KMS-11 (cell line): ENCODE measurements at regions not wholly inside any gene's neighbourhood (a gene's known extent, or its start where the extent isn't known, plus 50 kb on each side); places are given as distances from the start of the nearest gene placed in this dataset.
"Not testable (repeated sequence)": the region's sequence is repeated elsewhere in the genome, so short reads cannot be mapped to it uniquely, and the experiment has no call there.

Source experiments
- H2AFZ ChIP-seq: fragments of 200-600 bp; sonication (generic); 2 replicates; pipeline ENCODE4 v1.6.1; 2016; ENCODE audit warnings: antibody characterized with exemption, mixed run types, low read depth
- H3K27ac ChIP-seq: fragments of 200-600 bp; sonication (generic); 2 replicates; pipeline ENCODE4 v1.6.1; 2016; ENCODE audit warnings: mild to moderate bottlenecking, mixed run types
- H3K27me3 ChIP-seq: fragments of 200-600 bp; sonication (generic); 2 replicates; pipeline ENCODE4 v1.6.1; 2017; ENCODE audit warnings: mild to moderate bottlenecking, low read depth, mixed run types, moderate library complexity; ENCODE audit not compliant: insufficient read depth
- H3K36me3 ChIP-seq: fragments of 200-600 bp; sonication (generic); 2 replicates; pipeline ENCODE4 v1.6.1; 2017; ENCODE audit warnings: mild to moderate bottlenecking, mixed run types; ENCODE audit not compliant: insufficient read depth
- H3K4me1 ChIP-seq: fragments of 200-600 bp; sonication (generic); 2 replicates; pipeline ENCODE4 v1.6.1; 2016; ENCODE audit warnings: mild to moderate bottlenecking, low read depth, mixed run types; ENCODE audit not compliant: poor library complexity, severe bottlenecking
- H3K4me2 ChIP-seq: fragments of 200-600 bp; sonication (generic); 2 replicates; pipeline ENCODE4 v1.7.0; 2016; ENCODE audit warnings: mild to moderate bottlenecking, mixed run types
- H3K4me3 ChIP-seq: fragments of 200-600 bp; sonication (generic); IDR thresholded peaks from 2 replicates; pipeline ENCODE4 v1.6.1; 2017; ENCODE audit warnings: low read depth, low read length, mixed read lengths; ENCODE audit not compliant: insufficient read depth
- H3K79me2 ChIP-seq: fragments of 200-600 bp; sonication (generic); 2 replicates; pipeline ENCODE4 v1.6.1; 2016; ENCODE audit warnings: low read depth, mixed run types; ENCODE audit not compliant: insufficient read depth
- H3K9ac ChIP-seq: fragments of 200-600 bp; sonication (generic); 2 replicates; pipeline ENCODE4 v1.6.1; 2016; ENCODE audit warnings: mild to moderate bottlenecking, mixed run types
- H4K20me1 ChIP-seq: fragments of 200-600 bp; sonication (generic); 2 replicates; pipeline ENCODE4 v1.6.1; 2016; ENCODE audit warnings: mild to moderate bottlenecking, mixed run types; ENCODE audit not compliant: insufficient read depth
- CTCF ChIP-seq: fragments of 200-600 bp; sonication (generic); conservative IDR thresholded peaks from 2 replicates; pipeline ENCODE4 v1.6.1; 2017; ENCODE audit warnings: low read depth, mild to moderate bottlenecking, antibody characterized with exemption, low read length, moderate library complexity, mixed read lengths

GRCh38 chr3:105144837-105145236 is 221.9 kb upstream of the ALCAM start:
- Histone ChIP-seq H4K20me1 (no peaks in the 10 kb centered on the region), H3K27ac (no peak overlapping the region), H3K4me2 (no peak overlapping the region), H3K36me3 (no peaks in the 10 kb centered on the region), H3K27me3 (no peaks in the 10 kb centered on the region), H3K9ac (no peak overlapping the region), H2AFZ (no peak overlapping the region), H3K4me3 (no peak overlapping the region), H3K79me2 (no peaks in the 10 kb centered on the region), H3K4me1 (no peaks in the 10 kb centered on the region)
- TF ChIP-seq CTCF: no peak

- Histone ChIP-seq H3K27me3 (no peaks in the 10 kb centered on the region), H3K36me3 (no peaks in the 10 kb centered on the region), H3K4me3 (no peak overlapping the region), H3K9ac (no peak overlapping the region), H3K4me1 (no peaks in the 10 kb centered on the region), H2AFZ (no peak overlapping the region), H3K79me2 (no peaks in the 10 kb centered on the region), H4K20me1 (no peaks in the 10 kb centered on the region), H3K4me2 (no peak overlapping the region), H3K27ac (no peak overlapping the region)
- no peak for TF ChIP-seq CTCF
Observed at GRCh38 chr3:105145511-105145910, 221.2 kb upstream of the ALCAM start.

- H2AFZ ChIP-seq, H3K4me1 ChIP-seq, H3K4me3 ChIP-seq, H3K27me3 ChIP-seq, H3K36me3 ChIP-seq, H4K20me1 ChIP-seq, H3K79me2 ChIP-seq, H3K9ac ChIP-seq, H3K27ac ChIP-seq, H3K4me2 ChIP-seq: not testable (repeated sequence)
Observed at GRCh38 chr3:105149197-105149596, 217.5 kb upstream of the ALCAM start.

GRCh38 chr3:105152987-105153386 is 213.7 kb upstream of the ALCAM start:
- TF ChIP-seq CTCF: no peak
- H3K27ac ChIP-seq: no peak overlapping the region
- H3K9ac ChIP-seq: no peak overlapping the region
- H3K36me3 ChIP-seq: no peaks in the 10 kb centered on the region
- no peak overlapping the region for H3K4me3 ChIP-seq
- H3K27me3 ChIP-seq: no peaks in the 10 kb centered on the region
- H3K4me2 ChIP-seq: no peak overlapping the region
- H2AFZ ChIP-seq: no peak overlapping the region
- no peaks in the 10 kb centered on the region for H3K79me2 ChIP-seq
- H4K20me1 ChIP-seq: no peaks in the 10 kb centered on the region
- no peaks in the 10 kb centered on the region for H3K4me1 ChIP-seq

GRCh38 chr3:105154692-105155091 is 212.0 kb upstream of the ALCAM start:
- H3K79me2 ChIP-seq: no peaks in the 10 kb centered on the region
- H3K27me3 ChIP-seq: no peaks in the 10 kb centered on the region

More at GRCh38 chr3:105154692-105155091, 212.0 kb upstream of the ALCAM start:
- Histone ChIP-seq H3K4me3 (no peak overlapping the region), H3K4me1 (no peaks in the 10 kb centered on the region), H3K27ac (no peak overlapping the region), H4K20me1 (no peaks in the 10 kb centered on the region), H3K9ac (no peak overlapping the region), H3K36me3 (no peaks in the 10 kb centered on the region), H3K4me2 (no peak overlapping the region), H2AFZ (no peak overlapping the region)
- no peak for TF ChIP-seq CTCF
